Neural crest cell (in vitro differentiated cells): ENCODE measurements at regions not wholly inside any gene's neighbourhood (a gene's known extent, or its start where the extent isn't known, plus 50 kb on each side); places are given as distances from the start of the nearest gene placed in this dataset.
"Not testable (repeated sequence)": the region's sequence is repeated elsewhere in the genome, so short reads cannot be mapped to it uniquely, and the experiment has no call there.

ENCODE experiments used
- DNase-seq: peaks from one replicate; pipeline ENCODE4 v3.0.0; 2021; ENCODE audit warnings: low read depth, mixed read lengths, low spot score
- H3K27ac Mint-ChIP-seq: one replicate; pipeline ENCODE4 v1.8.0; 2021; ENCODE audit warnings: mild to moderate bottlenecking, mixed read lengths; ENCODE audit not compliant: unreplicated experiment
- H3K27me3 Mint-ChIP-seq: 2 replicates; pipeline ENCODE4 v1.8.0; 2021; ENCODE audit warnings: low read depth, mild to moderate bottlenecking, mixed read lengths
- H3K36me3 Mint-ChIP-seq: 2 replicates; pipeline ENCODE4 v1.8.0; 2021; ENCODE audit warnings: low read depth, mild to moderate bottlenecking, mixed read lengths
- H3K4me1 Mint-ChIP-seq: 2 replicates; pipeline ENCODE4 v1.8.0; 2021; ENCODE audit warnings: mixed read lengths
- H3K4me3 Mint-ChIP-seq: one replicate; pipeline ENCODE4 v1.8.0; 2021; ENCODE audit warnings: mild to moderate bottlenecking, mixed read lengths
- H3K9me3 Mint-ChIP-seq: 2 replicates; pipeline ENCODE4 v1.8.0; 2021; ENCODE audit warnings: mixed read lengths
- CTCF ChIP-seq: fragments of 200-600 bp; sonication (generic); conservative IDR thresholded peaks from 2 replicates; pipeline ENCODE4 v1.5.0; 2021; ENCODE audit warnings: antibody characterized with exemption, mild to moderate bottlenecking

- Mint-ChIP-seq H3K27ac (no peak overlapping the region), H3K4me3 (no peak overlapping the region), H3K9me3 (no peaks in the 10 kb centered on the region), H3K36me3 (no peaks in the 10 kb centered on the region), H3K27me3 (peaks cover 2% of the 10 kb centered on the region), H3K4me1 (no peaks in the 10 kb centered on the region)
- TF ChIP-seq CTCF, result no peak
- DNase-seq, result no peak
These were observed 65.3 kb downstream of the CDO1 start for GRCh38 chr5:115751176-115751575.

- Mint-ChIP-seq H3K4me1 (no peaks in the 10 kb centered on the region), H3K27me3 (peaks cover 2% of the 10 kb centered on the region), H3K9me3 (peaks cover 3% of the 10 kb centered on the region), H3K27ac (no peak overlapping the region), H3K36me3 (no peaks in the 10 kb centered on the region), H3K4me3 (no peak overlapping the region)
- DNase-seq, result no peak
- no peak for TF ChIP-seq CTCF
These were observed 67.4 kb downstream of the CDO1 start for GRCh38 chr5:115749016-115749415.

- not testable (repeated sequence) for H3K4me3 Mint-ChIP-seq, H3K36me3 Mint-ChIP-seq, H3K27me3 Mint-ChIP-seq, H3K9me3 Mint-ChIP-seq, H3K27ac Mint-ChIP-seq, DNase-seq
- peaks cover 19% of the 10 kb centered on the region for H3K4me1 Mint-ChIP-seq
These were observed 77.2 kb downstream of the CDO1 start for GRCh38 chr5:115739245-115739644.

DNA sequence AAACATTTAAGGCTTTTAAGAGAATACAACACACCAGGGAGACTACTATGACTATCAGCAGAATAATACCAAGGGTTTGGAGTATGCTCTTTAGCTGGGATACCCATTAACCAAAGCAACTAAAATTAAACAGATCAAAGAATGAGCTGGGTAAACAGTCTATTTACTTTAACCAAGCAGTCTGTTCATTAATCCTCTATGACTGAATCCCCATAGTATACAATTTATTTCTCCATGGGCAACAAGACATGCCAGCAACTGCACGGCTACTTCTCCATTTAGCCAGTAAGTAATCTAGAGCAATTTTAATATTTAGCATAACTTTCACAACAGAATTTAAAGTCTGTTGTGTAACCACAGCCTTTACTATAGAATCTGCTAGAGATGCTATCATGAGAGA lies 77.6 kb downstream of the CDO1 start:
- H3K36me3 Mint-ChIP-seq, result no peaks in the 10 kb centered on the region
- H3K4me3 Mint-ChIP-seq, result no peak overlapping the region
- H3K27ac Mint-ChIP-seq, result no peak overlapping the region
- no peak for DNase-seq
- H3K4me1 Mint-ChIP-seq, result peaks cover 19% of the 10 kb centered on the region
- peaks cover 9% of the 10 kb centered on the region for H3K9me3 Mint-ChIP-seq
- H3K27me3 Mint-ChIP-seq, result peaks cover 8% of the 10 kb centered on the region
- no peak for TF ChIP-seq CTCF

GRCh38 chr5:115737452-115737851 lies 79.0 kb downstream of the CDO1 start:
- H3K27me3 Mint-ChIP-seq, result peaks cover 4% of the 10 kb centered on the region

DNA sequence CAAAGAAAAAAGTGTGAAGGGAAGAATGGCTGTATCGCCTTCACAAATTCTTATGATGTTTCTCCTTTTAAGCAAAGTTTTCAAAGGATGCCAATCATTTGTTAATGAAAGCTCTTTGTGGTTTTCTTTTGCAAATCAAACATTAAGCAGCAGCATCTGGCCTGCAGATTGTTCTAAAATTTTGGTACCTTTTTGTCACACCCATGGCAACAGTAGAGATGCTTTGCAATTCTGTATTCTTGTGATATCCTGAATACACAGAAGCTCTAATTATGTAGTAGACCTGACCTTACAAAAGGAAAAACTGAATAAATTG lies 79.8 kb downstream of the CDO1 start:
- Mint-ChIP-seq H3K27ac (no peak overlapping the region), H3K9me3 (peaks cover 2% of the 10 kb centered on the region), H3K4me1 (peaks cover 19% of the 10 kb centered on the region), H3K27me3 (peaks cover 4% of the 10 kb centered on the region), H3K36me3 (no peaks in the 10 kb centered on the region), H3K4me3 (no peak overlapping the region)
- no peak for TF ChIP-seq CTCF
- no peak for DNase-seq

More at GRCh38 chr5:115737452-115737851, 79.0 kb downstream of the CDO1 start:
- TF ChIP-seq CTCF, result no peak
- no peak for DNase-seq
- peak overlapping the region; percentile 29 for H3K27ac Mint-ChIP-seq
- peaks cover 19% of the 10 kb centered on the region for H3K4me1 Mint-ChIP-seq
- no peaks in the 10 kb centered on the region for H3K36me3 Mint-ChIP-seq
- peaks cover 5% of the 10 kb centered on the region for H3K9me3 Mint-ChIP-seq
- H3K4me3 Mint-ChIP-seq, result no peak overlapping the region
